Ishikawa (cell line): ENCODE measurements at regions not wholly inside any gene's neighbourhood (a gene's known extent, or its start where the extent isn't known, plus 50 kb on each side); places are given as distances from the start of the nearest gene placed in this dataset.

Source experiments
- CEBPB ChIP-seq: IDR thresholded peaks from 2 replicates; pipeline ENCODE4 v1.6.1; 2012
- CREB1 ChIP-seq: IDR thresholded peaks from 2 replicates; pipeline ENCODE4 v1.6.1; 2012; ENCODE audit warnings: low read depth
- EGR1 ChIP-seq: IDR thresholded peaks from 2 replicates; pipeline ENCODE4 v1.6.1; 2012
- EP300 ChIP-seq: IDR thresholded peaks from 2 replicates; pipeline ENCODE4 v1.6.1; 2012; ENCODE audit warnings: borderline replicate concordance
- FOXM1 ChIP-seq: IDR thresholded peaks from 2 replicates; pipeline ENCODE4 v1.6.1; 2012; ENCODE audit warnings: low read depth, borderline replicate concordance
- NFIC ChIP-seq: IDR thresholded peaks from 2 replicates; pipeline ENCODE4 v1.6.1; 2012
- RAD21 ChIP-seq: IDR thresholded peaks from 2 replicates; pipeline ENCODE4 v1.6.1; 2012; ENCODE audit warnings: low read depth
- TAF1 ChIP-seq: IDR thresholded peaks from 2 replicates; pipeline ENCODE4 v1.6.1; 2012; ENCODE audit warnings: low read depth, mild to moderate bottlenecking
- TCF12 ChIP-seq: IDR thresholded peaks from 2 replicates; pipeline ENCODE4 v1.6.1; 2012; ENCODE audit warnings: low read depth
- TEAD4 ChIP-seq: IDR thresholded peaks from 2 replicates; pipeline ENCODE4 v1.6.1; 2012
- YY1 ChIP-seq: IDR thresholded peaks from 2 replicates; pipeline ENCODE4 v1.6.1; 2012; ENCODE audit warnings: low read depth
- ZBTB7A ChIP-seq: IDR thresholded peaks from 2 replicates; pipeline ENCODE4 v1.6.1; 2012; ENCODE audit warnings: low read depth
- TF ChIP-seq, protein P1 (sequence below): IDR thresholded peaks from 2 replicates; pipeline ENCODE4 v1.6.1; 2012; ENCODE audit warnings: low read depth, mild to moderate bottlenecking
- TF ChIP-seq, protein P2 (sequence below): IDR thresholded peaks from 2 replicates; pipeline ENCODE4 v1.6.1; 2012
- TF ChIP-seq, protein P3 (sequence below): IDR thresholded peaks from 2 replicates; pipeline ENCODE4 v1.6.1; 2012

DNA sequence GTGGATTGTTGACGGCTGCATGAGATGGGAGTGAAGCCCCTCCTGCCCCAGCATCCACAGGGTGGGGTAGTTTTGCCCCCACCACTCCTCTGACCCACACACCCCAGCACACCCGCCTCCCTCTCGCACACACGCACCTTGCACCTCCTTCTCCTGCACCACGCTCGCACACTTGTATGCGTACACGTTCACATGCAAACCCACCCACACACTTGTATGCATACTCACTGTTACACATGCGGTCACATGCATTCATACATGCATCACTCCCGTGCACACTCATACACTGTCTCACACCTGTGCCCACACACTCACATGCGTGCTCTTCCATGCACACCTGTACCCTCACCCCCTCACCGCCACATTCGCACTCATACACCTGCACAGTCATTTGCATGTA is 70.5 kb upstream of the CIBAR2 start:
- TF ChIP-seq TCF12 (no peak), RAD21 (no peak), ZBTB7A (no peak)

DNA sequence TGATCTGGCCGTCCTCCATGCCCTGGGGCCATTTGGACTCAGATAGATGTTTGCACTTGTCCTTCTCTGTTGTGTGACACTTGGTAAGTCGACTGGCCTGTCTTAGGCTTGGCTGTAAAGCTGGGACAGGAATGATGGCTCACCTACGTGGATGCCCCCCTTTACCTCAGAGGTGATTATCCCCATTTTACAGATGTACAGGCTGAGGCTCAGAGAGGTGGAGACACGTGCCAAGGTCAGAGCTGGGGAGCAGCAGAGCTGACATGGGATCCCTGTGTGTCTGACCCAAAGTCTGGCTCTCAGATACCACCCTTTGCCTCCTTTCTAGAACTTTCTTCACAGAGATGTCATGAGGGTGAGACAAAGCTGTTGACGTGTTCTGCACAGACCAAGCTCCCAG is 71.3 kb upstream of the CIBAR2 start:
- TF ChIP-seq RAD21 (no peak), NFIC (no peak), CREB1 (no peak), TCF12 (no peak), TAF1 (no peak), EP300 (no peak), FOXM1 (no peak), ZBTB7A (no peak), TEAD4 (no peak), YY1 (no peak), CEBPB (no peak), EGR1 (no peak)
- TF ChIP-seq, protein P1, sequence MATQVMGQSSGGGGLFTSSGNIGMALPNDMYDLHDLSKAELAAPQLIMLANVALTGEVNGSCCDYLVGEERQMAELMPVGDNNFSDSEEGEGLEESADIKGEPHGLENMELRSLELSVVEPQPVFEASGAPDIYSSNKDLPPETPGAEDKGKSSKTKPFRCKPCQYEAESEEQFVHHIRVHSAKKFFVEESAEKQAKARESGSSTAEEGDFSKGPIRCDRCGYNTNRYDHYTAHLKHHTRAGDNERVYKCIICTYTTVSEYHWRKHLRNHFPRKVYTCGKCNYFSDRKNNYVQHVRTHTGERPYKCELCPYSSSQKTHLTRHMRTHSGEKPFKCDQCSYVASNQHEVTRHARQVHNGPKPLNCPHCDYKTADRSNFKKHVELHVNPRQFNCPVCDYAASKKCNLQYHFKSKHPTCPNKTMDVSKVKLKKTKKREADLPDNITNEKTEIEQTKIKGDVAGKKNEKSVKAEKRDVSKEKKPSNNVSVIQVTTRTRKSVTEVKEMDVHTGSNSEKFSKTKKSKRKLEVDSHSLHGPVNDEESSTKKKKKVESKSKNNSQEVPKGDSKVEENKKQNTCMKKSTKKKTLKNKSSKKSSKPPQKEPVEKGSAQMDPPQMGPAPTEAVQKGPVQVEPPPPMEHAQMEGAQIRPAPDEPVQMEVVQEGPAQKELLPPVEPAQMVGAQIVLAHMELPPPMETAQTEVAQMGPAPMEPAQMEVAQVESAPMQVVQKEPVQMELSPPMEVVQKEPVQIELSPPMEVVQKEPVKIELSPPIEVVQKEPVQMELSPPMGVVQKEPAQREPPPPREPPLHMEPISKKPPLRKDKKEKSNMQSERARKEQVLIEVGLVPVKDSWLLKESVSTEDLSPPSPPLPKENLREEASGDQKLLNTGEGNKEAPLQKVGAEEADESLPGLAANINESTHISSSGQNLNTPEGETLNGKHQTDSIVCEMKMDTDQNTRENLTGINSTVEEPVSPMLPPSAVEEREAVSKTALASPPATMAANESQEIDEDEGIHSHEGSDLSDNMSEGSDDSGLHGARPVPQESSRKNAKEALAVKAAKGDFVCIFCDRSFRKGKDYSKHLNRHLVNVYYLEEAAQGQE: no peak
- TF ChIP-seq, protein P2, sequence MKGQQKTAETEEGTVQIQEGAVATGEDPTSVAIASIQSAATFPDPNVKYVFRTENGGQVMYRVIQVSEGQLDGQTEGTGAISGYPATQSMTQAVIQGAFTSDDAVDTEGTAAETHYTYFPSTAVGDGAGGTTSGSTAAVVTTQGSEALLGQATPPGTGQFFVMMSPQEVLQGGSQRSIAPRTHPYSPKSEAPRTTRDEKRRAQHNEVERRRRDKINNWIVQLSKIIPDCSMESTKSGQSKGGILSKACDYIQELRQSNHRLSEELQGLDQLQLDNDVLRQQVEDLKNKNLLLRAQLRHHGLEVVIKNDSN: no peak
- TF ChIP-seq, protein P3, sequence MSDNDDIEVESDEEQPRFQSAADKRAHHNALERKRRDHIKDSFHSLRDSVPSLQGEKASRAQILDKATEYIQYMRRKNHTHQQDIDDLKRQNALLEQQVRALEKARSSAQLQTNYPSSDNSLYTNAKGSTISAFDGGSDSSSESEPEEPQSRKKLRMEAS: no peak

DNA sequence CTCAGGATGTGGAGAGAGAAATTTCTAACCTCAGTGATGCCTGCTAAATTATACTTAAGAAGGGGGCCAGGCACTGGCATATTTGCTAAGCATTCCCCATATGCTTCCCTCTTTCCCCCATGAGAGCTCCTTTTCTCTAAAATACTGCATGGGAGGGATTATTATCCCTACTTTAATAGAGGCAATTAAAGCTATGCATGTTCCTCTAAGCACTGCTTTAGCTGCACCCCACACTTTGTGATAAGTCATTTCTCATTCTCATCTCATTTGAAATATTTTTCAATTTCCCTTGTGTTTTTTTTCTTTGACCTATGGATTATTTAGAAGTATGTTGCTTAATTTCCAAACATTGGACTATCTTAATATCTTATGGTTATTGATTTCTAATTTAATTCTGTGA is 72.1 kb upstream of the CIBAR2 start:
- no peak for TF ChIP-seq TAF1
- TF ChIP-seq EP300: no peak

DNA sequence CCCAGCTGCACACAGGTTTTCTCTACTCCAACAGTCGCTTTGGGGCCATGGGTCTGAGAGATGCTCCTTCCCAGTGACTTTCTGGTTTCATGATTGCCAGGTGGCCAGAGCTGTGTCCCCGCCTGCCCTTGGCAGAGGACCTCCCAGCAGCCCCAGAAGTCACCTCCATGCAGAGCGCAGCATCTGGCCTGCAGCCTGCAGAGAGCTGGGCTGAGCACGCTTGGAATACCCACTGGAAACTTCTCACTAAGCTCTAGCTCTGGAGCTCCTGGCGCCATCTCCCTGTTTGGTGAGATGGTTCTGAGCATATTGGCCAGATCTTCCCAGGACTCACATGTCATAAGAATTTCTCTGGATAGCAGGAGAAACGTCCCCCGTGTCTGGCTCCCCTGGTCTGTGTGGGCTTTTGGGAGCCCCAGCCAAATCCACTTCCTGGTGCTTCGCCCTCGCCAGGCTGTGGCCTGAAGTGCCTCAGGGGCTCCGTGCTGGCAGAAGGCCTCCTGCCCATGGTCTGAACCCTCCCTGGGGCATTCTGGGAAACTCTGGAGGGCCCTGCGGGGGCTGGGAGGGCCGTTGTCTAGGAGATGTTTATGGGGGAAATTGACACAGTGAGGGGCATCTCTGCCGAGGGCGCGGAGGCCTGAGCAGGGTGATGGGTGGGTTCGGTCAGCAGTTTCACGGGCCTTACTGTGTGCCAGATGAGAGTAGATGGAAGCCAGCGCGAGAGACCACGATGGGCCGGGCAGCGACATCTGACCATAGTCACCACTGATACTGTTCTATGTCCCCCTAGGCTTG is 73.2 kb upstream of the CIBAR2 start:
- TF ChIP-seq EGR1 (no peak), CREB1 (no peak), CEBPB (no peak), TAF1 (no peak), ZBTB7A (no peak)

DNA sequence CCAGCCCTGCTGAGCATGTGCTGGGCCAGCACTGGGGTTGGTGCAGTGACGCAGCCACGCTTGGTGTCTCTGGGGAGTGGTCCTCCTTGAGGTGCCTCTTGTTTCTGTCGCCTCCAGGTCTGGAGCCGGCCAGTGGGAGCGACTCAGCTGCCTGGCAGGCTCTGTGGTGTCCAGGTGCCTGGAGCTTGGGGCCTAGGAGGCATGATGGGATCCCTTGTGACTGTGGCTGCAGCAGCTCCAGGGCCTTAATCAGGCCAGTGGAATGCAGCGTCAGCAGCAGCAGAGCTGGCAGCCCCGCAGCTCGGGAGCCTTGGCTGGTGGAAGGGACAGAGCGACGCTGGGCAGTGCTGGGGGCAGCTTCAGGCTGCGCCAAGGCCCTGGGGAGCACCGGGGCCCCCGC is 74.7 kb upstream of the CIBAR2 start:
- TF ChIP-seq YY1: no peak
- no peak for TF ChIP-seq ZBTB7A
- TF ChIP-seq TCF12: no peak
- TF ChIP-seq EGR1: no peak
- TF ChIP-seq, protein P2: no peak
- TF ChIP-seq TAF1: no peak
- TF ChIP-seq RAD21: no peak
- TF ChIP-seq CREB1: no peak
- TF ChIP-seq CEBPB: no peak
- no peak for TF ChIP-seq NFIC
- TF ChIP-seq EP300: no peak
- TF ChIP-seq, protein P1: no peak
- TF ChIP-seq, protein P3: no peak
- TF ChIP-seq TEAD4: no peak
- TF ChIP-seq FOXM1: no peak

DNA sequence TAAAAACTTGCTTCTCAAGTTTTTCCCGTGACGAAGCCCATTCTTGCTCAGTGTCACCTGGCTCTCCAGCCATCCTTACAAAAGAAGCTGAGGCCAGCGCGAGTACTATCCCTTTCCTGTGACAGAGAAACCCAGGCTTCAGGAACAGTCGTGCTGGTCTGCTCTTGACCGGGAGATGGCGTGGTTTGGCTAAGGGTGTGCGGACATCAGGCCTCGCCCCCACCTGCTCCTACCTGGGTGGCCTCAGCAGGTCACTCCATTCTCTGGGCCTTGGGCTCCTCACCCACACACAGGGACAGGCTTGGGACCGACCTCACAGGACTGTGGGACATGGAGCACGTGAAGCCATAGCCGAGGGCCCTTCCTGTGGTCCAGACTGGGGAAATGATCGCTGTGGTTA is 75.2 kb upstream of the CIBAR2 start:
- TF ChIP-seq TAF1: no peak
- TF ChIP-seq, protein P1: no peak
- no peak for TF ChIP-seq NFIC
- TF ChIP-seq TEAD4: no peak
- no peak for TF ChIP-seq YY1
- TF ChIP-seq CEBPB: no peak
- TF ChIP-seq, protein P2: no peak
- TF ChIP-seq TCF12: no peak
- TF ChIP-seq, protein P3: no peak
- no peak for TF ChIP-seq EP300
- no peak for TF ChIP-seq EGR1
